Left renal cortex interstitium (tissue), 4 donors: ENCODE measurements at regions not wholly inside any gene's neighbourhood (a gene's known extent, or its start where the extent isn't known, plus 50 kb on each side); places are given as distances from the start of the nearest gene placed in this dataset.

Source experiments
- DNase-seq, 4 donors: peaks; one replicate each; pipeline ENCODE4 v3.0.0-alpha.2; 2013; ENCODE audit warnings: low read depth in 4 of 4, low spot score in 2 of 4, missing footprints in 1 of 4

DNA sequence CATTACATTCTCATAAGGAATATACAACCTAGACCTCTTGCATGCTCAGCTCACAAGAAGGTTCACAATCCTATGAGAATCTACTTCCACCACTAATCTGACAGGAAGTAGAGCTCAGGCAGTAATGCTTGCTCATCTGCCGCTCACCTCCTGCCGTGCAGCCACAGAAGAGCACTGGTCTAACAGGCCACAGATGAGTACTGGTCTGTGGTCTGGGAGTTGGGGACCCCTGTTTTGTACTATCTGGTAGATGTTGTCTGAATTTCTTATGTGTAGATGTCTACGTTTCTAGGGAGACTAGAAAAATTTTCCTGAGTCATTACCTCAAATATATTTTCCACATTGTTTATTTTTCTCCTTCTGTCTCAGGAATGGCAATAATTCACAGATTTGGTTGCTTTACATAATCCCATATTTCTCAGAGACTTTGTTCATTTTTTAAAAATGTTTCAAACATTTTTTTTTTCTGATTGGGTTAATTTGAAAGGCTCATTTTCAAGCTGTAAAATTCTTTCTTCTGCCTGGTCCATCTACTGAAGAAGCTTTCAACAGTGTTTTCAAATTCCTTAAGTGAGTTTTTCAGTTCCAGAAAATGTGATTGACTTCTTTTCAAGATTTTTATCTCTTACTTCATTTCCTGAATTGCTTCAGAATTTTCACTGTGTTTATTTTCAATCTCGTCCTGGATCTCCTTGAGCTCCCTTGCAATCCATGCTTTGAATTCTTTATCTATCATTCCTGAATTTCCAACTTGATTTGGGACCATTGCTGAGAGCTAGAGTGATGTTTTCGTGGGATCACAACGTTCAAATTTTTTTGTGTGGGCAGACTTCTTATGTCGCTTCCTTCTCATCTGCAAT, 1322.2 kb downstream of the PCDH9 start:
- DNase-seq: no peak

DNA sequence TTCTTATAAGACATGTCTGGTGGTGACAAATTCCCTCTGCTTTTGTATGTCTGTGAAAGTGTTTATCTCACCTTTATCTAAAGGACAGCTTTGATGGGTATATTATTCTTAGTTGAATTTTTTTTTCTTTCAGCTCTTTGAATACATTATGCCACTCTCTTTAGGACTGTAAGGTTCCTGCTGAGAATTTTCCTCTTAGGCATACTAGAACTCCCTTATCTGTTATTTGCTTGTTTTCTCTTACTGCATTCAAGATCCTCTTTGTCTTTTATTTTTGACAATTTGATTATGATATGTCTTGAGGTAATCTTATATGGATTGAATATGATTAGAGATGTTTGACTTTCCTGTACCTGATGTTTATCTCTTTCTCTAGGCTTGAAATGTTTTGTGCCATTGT, 1328.4 kb downstream of the PCDH9 start:
- no peak for DNase-seq

DNA sequence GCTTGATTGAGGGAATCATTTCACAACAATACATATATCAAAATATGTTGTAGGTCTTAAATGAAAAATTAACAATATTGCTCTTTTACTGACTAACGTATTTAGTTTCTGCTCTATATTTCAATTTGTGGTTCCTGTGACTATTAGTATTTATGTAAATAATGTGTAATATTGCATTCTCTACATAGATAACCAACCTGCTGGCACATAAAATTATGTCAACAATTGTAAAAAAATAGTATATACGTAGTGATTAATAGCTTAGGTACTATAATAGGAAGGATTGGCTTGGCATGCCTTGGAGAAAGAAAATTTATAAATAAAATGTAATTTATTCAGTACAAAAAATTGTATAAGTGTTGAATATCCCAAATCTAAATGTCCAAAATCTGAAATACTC, 1336.1 kb downstream of the PCDH9 start:
- DNase-seq: no peak

DNA sequence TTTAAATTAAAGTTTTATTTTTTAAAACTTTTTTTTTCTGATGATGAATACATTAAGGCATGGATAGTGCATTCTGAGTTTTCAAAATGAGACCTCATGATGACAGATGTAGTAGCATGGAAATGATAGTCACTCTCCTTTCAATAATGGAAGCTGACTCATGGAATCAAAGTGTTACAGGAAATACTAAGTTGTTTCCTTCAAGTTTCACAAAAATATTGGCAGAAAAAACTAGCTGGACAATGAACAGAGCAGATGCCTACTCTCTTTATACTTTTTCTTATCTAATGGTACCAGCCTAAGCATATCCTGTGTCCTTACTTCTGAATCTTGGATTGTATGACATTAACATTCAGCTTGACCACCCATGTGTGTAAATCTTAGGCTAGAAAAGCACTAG, 1337.3 kb downstream of the PCDH9 start:
- no peak for DNase-seq

DNA sequence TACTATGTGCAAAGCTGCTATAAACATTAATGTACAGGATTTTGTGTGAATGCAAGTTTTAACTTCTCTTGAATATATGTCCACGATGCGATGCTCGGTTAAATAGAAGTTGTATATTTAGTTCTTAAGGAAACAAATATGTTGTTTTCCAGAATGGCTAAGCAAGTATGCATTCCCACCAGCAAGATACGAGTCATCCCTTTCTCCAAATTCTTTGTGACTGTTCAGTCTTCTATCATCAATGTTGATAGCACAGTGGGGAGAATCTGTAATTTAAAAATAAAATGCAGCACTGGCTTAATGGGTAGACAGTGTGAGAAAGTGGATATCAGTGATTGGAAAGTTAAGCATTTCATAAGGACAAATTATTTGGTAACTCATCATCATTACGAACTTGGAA, 1340.8 kb downstream of the PCDH9 start:
- no peak for DNase-seq

DNA sequence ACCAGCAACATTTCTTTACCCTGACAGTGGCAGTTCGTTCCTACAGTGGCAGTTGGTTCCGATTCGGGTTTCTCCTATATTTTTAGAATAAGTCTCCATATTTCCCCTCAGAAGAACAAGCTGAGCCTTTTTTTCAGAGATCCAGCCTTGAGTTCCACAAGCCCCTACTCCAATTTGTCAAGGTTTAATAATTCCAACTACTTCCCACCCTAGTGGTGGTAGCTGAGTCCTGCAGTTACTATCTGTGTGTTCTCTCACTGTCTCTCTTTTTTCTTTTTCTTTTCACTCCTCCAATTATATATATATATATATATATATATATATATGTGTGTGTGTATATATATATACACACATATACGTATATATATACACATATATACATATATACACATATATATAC, 1347.3 kb downstream of the PCDH9 start:
- DNase-seq: no peak

DNA sequence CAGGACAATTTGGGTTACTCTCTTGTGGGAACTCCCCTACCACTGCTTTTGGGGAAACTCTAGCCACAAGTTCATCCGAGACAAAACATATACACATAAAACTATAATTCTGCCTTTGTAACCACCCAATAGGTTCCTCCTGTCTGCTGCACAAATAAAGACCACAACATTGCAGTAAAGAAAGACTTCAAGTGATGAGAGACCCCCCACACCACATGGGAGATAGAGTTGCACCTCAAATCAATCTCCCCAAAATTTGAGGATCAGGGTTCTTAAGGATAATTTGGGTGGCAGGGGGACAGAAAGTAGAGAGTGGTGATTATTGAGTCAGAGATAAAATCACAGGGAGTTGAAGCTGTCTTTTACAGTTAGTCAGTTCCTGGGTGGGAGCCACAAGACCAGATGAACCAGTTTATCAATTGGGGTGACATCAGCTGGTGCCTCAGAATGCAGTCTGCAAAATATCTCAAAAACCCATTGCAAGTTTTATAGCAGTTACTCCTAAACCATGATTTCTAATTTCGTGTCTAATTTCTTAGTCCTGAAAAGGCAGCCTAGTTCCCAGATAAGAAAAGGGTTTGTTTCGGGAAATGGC, 1348.5 kb downstream of the PCDH9 start:
- no peak for DNase-seq

DNA sequence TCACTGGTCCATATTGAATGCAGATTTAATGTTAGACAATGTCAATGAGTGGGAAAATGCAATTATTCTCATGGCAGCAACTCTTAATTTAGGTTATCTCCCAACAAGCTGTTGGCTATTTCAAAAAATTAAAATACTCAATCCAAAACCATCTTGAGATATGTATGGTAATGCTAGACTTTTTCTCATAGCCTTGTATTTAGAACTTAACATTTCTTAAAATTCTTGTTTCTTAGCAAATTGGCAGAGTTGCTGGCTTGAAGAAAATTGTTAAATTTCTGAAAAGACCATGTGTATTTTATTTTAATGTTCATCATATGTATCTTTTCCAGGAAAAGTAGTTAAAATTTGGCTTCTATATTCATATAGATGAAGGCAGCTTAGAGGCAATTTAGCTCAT, 1355.1 kb downstream of the PCDH9 start:
- DNase-seq: no peak

DNA sequence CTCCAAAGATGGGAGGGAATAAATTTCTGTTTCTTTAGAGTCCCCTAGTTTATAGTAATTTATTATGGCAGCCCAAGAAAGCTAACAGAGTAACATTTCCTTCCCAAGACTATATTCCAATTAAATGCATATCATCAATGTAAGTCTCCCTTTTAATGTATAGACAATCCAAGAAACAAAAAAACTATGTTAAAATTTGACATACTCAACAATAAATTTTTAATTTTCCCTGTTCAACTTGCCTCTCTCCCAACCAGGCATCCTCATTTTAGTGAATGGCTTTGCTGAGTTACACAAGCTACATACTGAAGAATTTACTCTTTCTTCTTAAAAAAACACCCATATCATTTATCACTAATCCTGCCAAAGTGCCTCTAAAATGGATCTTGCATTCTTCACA, 1357.7 kb downstream of the PCDH9 start:
- no peak for DNase-seq

DNA sequence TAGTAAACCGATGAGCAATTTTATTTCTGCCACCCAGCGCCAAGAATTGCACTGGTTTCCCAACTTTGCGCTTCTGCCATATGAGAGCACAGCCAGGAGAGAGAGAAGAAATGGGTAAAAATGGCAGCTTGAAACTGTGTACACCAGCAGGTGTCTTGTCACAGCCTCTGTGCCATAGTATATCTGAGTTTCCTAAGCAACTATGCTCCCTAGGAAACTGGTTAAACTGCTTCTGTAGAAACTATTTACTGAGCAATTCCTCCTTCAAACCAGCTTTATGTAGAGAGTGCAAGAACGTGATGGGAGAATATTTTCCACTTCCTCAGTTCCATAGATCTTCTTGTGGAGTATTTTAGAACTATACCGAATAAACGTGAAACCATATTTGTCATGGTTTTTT, 1361.3 kb downstream of the PCDH9 start:
- no peak for DNase-seq

DNA sequence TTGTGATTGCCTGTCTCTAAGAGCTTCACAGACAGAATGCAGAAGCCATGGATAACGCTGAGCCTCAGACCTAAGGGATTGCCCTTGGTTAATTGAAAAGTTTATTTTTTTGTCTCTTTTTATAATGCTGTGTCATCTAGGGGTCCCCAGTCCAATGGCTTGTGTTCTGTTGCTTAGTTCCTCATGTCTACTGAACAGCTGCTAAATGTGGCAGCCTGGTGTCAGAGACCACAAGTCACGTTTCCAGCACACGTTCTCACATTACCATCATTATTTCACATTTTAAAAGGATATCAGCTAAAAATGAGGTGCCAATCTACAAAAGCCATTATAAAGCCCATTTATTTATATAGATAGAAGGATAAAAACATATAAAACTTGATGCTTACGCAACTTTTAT, 1362.0 kb downstream of the PCDH9 start:
- no peak for DNase-seq

DNA sequence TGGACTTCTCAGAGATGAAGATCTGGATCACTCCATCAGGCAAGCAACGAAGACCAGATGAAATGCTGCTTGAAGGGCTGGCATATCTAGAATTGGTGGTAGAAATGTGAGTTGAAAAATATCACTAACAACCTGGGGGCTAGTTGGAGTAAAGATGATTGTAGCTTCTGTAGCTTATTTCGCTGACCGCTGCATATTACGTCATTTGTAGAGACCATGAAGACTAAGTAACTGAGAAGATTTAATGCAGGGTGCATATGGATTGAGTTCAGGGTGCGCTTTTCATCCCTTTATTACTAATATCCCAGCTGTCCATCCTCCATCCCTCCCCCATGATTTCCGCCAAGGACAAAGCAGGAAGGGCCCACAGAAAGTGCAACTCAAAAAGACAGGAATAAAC, 1364.0 kb downstream of the PCDH9 start:
- DNase-seq: no peak

DNA sequence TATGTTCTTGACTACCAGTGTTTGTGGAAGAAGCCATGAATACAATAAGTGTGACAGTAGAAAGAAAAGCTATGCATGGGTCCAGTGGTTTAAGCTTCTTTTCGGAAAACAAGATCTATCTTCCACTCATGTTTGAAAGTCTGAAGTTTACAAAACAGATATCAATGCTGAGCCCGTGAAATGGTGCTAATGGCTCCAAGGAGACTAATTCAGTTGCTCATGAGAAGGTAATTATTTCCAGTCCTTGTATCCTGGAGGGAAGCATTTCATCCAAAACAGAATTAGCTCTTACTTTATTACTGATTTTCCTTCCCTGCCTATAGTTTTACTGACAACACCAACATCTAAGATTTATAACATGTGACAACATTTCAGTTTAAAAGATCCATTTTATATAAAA, 1364.9 kb downstream of the PCDH9 start:
- no peak for DNase-seq

DNA sequence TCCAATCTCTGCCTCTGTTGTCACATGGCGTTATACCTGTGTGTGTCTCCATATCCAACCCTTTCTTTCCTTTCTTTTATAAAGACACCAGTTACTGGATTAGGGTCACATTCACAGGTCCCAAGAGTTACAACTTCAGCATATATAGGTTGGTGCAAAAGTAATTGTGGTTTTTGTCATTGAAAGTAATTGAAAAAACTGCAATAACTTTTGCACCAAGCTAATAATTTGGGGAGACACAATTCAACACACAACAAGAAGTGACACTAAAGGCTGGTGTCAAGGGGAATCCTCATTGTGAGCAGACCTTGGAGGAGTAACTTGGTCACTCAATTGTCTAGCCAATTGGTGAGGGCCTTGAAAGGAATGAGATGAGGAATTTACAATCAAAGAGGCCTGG, 1366.1 kb downstream of the PCDH9 start:
- no peak for DNase-seq

DNA sequence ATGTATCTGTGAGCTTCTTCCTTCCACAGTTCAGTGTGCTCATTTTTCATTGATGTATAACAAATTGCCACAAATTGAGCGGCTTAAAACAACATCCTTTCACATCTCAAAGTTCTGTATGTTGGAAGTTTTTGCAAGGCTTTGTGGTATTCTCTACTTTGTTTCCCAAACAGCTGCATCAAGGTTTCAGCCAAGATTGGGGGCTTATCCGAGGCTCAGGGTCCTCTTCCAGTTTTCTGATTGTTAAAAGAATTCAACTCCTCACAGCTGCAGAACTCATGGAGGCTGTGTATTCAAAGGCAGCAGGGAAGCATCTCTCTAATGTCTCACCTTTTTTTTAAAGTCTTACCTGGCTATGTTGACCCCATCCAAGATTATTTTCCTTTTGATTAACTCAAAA, 1369.8 kb downstream of the PCDH9 start:
- no peak for DNase-seq

DNA sequence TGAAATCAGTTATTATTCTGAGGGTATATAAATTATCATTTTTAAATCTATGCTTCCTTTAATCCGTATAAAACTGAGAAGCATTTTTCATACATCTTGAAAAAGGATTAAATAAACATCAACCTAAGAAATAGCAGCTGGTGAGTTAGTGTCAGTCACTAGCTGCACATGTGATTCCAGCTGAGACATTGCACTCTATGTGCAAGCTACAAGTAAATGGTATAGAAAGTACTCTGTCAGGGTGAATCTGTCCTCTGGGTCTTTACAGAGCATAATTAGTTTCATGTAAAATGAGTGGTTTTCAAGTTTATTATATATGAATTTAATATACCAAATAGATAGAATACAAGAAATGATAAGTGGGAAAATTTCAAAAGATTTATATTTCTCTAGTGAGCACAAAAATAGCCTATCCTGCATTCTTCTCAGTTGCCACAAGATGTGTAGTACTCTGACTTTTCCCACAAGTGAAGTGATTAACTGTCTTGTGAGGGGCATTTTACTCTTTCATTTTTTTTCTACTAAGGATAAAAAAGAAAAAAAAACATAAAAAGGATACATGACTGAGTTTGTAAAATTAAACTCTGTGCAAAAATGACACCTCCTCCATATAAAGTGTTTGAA, 1372.1 kb downstream of the PCDH9 start:
- no peak for DNase-seq

DNA sequence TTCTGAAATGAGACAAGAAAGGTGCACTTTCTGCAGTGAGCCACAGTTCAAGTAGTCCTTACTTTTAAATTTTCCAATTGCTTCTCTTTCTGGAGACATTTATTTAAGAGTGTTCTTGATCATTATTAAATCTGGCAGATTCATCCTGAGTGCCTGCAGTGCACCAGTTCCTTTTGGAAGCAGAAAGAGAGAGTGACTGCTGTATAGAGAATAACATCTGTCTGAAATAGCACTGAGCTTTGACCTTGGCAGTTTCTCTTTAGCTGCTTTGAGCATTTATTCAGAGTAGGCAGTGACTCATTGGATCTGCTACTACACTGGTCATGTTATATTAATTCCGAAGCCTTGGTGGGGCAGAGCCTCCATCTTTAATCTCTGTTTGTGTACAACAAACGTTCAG, 1373.7 kb downstream of the PCDH9 start:
- no peak for DNase-seq

DNA sequence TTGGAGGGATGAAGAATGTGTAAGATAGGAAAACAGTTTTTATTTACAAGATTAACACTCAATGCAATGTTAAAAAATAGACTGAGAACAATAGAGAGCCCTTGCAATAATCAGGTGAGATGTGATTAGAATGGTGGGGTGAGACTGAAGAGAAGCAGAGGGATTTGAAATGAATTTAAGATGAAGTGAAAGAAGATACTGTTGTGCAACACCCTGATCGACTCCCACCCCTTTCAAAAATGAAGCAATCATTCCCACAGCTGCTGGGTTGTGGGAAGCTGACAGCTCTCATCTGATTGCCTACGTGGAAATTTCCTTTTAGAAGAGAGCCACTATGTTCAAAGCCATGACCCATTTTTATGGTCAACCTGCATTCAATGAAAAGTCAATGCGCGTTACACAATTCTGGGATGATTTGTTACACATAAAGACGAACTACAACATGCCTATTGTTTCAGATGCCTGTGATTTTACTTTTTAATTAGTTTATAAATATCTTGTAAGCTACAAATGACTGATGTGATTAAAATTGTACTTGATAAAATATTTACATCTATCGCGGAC, 1374.8 kb downstream of the PCDH9 start:
- no peak for DNase-seq

DNA sequence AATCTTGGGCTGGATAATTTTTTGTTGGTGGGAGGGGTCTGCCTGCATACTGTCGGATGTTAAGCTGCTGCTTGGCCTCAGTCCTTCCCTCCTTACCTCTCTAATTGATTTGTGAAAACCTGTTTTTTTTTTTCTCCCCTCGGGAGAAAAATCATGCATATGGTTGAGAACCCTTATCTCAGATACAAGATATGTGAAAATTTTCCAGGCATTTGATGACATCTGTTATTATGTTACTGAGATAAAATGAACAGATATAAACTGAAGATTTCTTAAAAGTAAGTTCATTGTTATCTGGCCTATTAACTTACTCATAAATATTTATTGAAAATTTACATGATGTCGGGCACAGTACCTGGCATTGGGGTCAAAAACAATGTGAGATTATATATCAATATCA, 1375.7 kb downstream of the PCDH9 start:
- DNase-seq: no peak

DNA sequence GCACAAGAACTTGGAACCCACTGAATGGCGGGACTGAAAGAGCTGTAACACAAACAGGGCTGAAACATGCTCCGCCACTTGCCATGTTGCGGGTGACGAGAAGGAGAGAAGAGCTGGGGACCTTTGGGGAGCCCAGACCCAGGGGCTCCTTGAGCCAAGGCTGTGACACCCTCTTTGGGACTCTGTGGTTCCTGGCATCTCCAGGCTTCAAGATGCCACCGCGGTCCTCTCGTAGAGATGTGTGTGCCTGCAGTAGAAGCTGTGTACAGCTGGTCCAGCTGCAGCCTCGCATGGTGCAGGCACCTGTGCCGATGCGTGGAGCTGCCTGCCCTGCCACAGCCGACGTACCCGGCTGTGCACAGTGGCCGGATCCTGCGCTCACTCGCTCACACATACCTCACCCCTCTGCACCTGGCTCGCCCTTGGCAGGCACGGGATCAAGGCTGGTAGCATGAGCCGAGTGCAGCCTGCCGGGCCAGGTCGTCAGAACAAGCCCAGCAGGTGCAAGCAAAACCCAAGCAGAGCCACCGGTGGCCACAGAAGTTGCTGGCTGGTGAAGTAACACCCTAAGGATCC, 1385.8 kb downstream of the PCDH9 start:
- no peak for DNase-seq

DNA sequence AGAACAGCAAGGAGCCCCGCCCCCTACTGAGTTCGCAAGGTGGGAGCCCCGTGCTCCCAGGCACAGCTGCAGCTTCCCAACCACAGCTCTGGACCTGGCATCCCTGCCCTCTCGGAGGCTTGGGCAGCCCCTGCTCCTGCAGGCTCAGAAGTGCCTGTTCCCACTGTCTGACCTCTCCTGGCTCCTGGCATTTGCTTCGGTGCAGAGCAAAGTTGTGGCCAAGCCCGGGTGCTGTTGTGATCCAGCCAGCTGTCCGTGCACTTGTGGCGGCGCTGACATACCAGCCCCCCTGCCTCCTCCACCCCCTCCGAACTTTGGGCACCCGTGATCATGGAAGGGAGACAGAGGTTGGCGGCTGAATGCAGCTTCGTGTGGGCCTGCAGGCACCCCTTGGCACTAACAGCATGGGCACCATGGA, 1386.8 kb downstream of the PCDH9 start:
- DNase-seq: no peak
